ENCODE measurements at regions not wholly inside any gene's neighbourhood (a gene's known extent, or its start where the extent isn't known, plus 50 kb on each side); places are given as distances from the start of the nearest gene placed in this dataset.

DNA sequence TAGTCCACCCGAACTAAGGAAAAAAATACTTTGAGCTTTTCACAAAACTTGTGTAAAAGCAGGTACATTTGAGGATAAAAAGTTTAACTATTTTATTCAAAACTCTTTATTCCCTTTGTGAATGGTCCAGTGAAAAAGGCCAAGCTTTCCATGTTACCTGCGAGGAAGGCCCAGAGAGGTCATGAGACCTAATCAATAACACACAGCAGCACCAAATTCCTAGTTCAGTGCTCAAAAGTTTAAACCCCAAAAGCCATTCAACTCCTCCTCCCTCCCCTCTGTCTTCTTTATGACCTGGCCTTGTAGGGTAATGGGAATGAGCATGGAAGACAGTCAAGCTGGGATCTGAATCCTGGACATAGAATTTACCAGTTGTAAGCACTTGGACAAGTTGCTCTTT, 151.9 kb upstream of the FGGY start:
- TF ChIP-seq, protein P1, sequence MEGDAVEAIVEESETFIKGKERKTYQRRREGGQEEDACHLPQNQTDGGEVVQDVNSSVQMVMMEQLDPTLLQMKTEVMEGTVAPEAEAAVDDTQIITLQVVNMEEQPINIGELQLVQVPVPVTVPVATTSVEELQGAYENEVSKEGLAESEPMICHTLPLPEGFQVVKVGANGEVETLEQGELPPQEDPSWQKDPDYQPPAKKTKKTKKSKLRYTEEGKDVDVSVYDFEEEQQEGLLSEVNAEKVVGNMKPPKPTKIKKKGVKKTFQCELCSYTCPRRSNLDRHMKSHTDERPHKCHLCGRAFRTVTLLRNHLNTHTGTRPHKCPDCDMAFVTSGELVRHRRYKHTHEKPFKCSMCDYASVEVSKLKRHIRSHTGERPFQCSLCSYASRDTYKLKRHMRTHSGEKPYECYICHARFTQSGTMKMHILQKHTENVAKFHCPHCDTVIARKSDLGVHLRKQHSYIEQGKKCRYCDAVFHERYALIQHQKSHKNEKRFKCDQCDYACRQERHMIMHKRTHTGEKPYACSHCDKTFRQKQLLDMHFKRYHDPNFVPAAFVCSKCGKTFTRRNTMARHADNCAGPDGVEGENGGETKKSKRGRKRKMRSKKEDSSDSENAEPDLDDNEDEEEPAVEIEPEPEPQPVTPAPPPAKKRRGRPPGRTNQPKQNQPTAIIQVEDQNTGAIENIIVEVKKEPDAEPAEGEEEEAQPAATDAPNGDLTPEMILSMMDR (IDR thresholded peaks at IDR 0.05) = no peak
- no peak for TF ChIP-seq EP300 (IDR thresholded peaks at IDR 0.05)
- no peak for TF ChIP-seq POLR2A (IDR thresholded peaks at IDR 0.05)
- no peak for TF ChIP-seq POLR2AphosphoS5 (IDR thresholded peaks at IDR 0.05)

Measured in sigmoid colon (tissue), 4 donors.